WTC11 (cell line): ENCODE measurements at regions not wholly inside any gene's neighbourhood (a gene's known extent, or its start where the extent isn't known, plus 50 kb on each side); places are given as distances from the start of the nearest gene placed in this dataset.

ENCODE experiments used
- ATAC-seq: fragments of 200-7000 bp; cut with Tn5 transposase; 2 replicates; pipeline ENCODE4 v1.10.0; 2021; ENCODE audit warnings: mild to moderate bottlenecking, moderate library complexity
- CTCF ChIA-PET: fragments of 300-600 bp; sonication (Branson Sonifier 250); formaldehyde crosslinking; loops from one replicate; lab custom pipeline; 2021; ENCODE audit warnings: antibody characterized with exemption; lab: Charles Lee
- POLR2A ChIA-PET: fragments of 350-600 bp; sonication (Branson Sonifier 250); formaldehyde crosslinking; loops from one replicate; lab custom pipeline; 2021; ENCODE audit warnings: antibody characterized with exemption; lab: Charles Lee
- DNase-seq: peaks from one replicate; pipeline ENCODE4 v3.0.0; 2021; ENCODE audit warnings: low spot score
- H3K27ac Mint-ChIP-seq: 2 replicates; pipeline ENCODE4 v1.8.0; 2021; ENCODE audit warnings: mixed read lengths
- H3K27me3 Mint-ChIP-seq: 2 replicates; pipeline ENCODE4 v1.8.0; 2021; ENCODE audit warnings: low read depth, mild to moderate bottlenecking, moderate library complexity, mixed read lengths
- H3K36me3 Mint-ChIP-seq: 2 replicates; pipeline ENCODE4 v1.8.0; 2021; ENCODE audit warnings: mixed read lengths
- H3K4me1 Mint-ChIP-seq: 2 replicates; pipeline ENCODE4 v1.8.0; 2022; ENCODE audit warnings: mixed read lengths
- H3K4me3 Mint-ChIP-seq: 2 replicates; pipeline ENCODE4 v1.8.0; 2021; ENCODE audit warnings: mild to moderate bottlenecking, moderate library complexity, mixed read lengths
- H3K9me3 Mint-ChIP-seq: 2 replicates; pipeline ENCODE4 v1.8.0; 2021; ENCODE audit warnings: mixed read lengths
- ELF4 ChIP-seq: sonication (generic); formaldehyde crosslinking; IDR thresholded peaks from 2 replicates; pipeline ENCODE4 v1.8.1; 2022; ENCODE audit warnings: low read depth, mild to moderate bottlenecking, moderate library complexity, missing genetic modification reagents
- EMX1 ChIP-seq: fragments of 250-450 bp; sonication (Bioruptor Pico); IDR thresholded peaks from 2 replicates; pipeline ENCODE4 v1.8.0; 2021; ENCODE audit warnings: mild to moderate bottlenecking
- FOXP1 ChIP-seq: sonication (generic); formaldehyde crosslinking; IDR thresholded peaks from 2 replicates; pipeline ENCODE4 v1.8.0; 2022; ENCODE audit warnings: missing genetic modification reagents, mild to moderate bottlenecking, moderate library complexity, borderline replicate concordance
- JAZF1 ChIP-seq: fragments of 250-450 bp; sonication (Bioruptor Pico); IDR thresholded peaks from 2 replicates; pipeline ENCODE4 v1.9.0; 2021; ENCODE audit warnings: moderate library complexity, mild to moderate bottlenecking, inconsistent platforms
- KAT7 ChIP-seq: sonication (generic); formaldehyde crosslinking; IDR thresholded peaks from 2 replicates; pipeline ENCODE4 v1.8.1; 2023; ENCODE audit warnings: missing genetic modification reagents, mild to moderate bottlenecking, borderline replicate concordance
- NFATC4 ChIP-seq: fragments of 250-450 bp; sonication (Bioruptor Pico); IDR thresholded peaks from 2 replicates; pipeline ENCODE4 v1.9.0; 2021; ENCODE audit warnings: mild to moderate bottlenecking
- OVOL2 ChIP-seq: fragments of 250-450 bp; sonication (Bioruptor Pico); IDR thresholded peaks from 2 replicates; pipeline ENCODE4 v1.9.0; 2021; ENCODE audit warnings: mild to moderate bottlenecking, borderline replicate concordance
- PRRX2 ChIP-seq: fragments of 250-450 bp; sonication (Bioruptor Pico); IDR thresholded peaks from 2 replicates; pipeline ENCODE4 v1.8.0; 2021; ENCODE audit warnings: mild to moderate bottlenecking
- RORB ChIP-seq: fragments of 250-450 bp; sonication (Bioruptor Pico); IDR thresholded peaks from 2 replicates; pipeline ENCODE4 v1.9.0; 2021; ENCODE audit warnings: mild to moderate bottlenecking
- SMAD3 ChIP-seq: sonication (generic); formaldehyde crosslinking; IDR thresholded peaks from 2 replicates; pipeline ENCODE4 v1.8.0; 2022; ENCODE audit warnings: missing genetic modification reagents, mild to moderate bottlenecking, borderline replicate concordance
- ZNF219 ChIP-seq: sonication (generic); formaldehyde crosslinking; IDR thresholded peaks from 2 replicates; pipeline ENCODE4 v1.8.0; 2023; ENCODE audit warnings: missing genetic modification reagents, mild to moderate bottlenecking, borderline replicate concordance
- ZNF232 ChIP-seq: sonication (generic); formaldehyde crosslinking; IDR thresholded peaks from 2 replicates; pipeline ENCODE4 v1.8.0; 2022; ENCODE audit warnings: mild to moderate bottlenecking, missing genetic modification reagents
- ZNF416 ChIP-seq: fragments of 250-450 bp; sonication (Bioruptor Pico); IDR thresholded peaks from 2 replicates; pipeline ENCODE4 v1.9.0; 2021; ENCODE audit warnings: mild to moderate bottlenecking, inconsistent platforms
- ZNF423 ChIP-seq: fragments of 250-450 bp; sonication (Bioruptor Pico); IDR thresholded peaks from 2 replicates; pipeline ENCODE4 v2.1.2; 2022; ENCODE audit warnings: mild to moderate bottlenecking, moderate library complexity
- TF ChIP-seq, protein P1 (sequence below): sonication (generic); formaldehyde crosslinking; IDR thresholded peaks from 2 replicates; pipeline ENCODE4 v1.8.1; 2022; ENCODE audit warnings: missing genetic modification reagents, borderline replicate concordance
- TF ChIP-seq, protein P2 (sequence below): fragments of 200-600 bp; IDR thresholded peaks from 2 replicates; pipeline ENCODE4 v1.8.0; 2022; ENCODE audit warnings: antibody characterized with exemption
- TF ChIP-seq, protein P3 (sequence below): sonication (generic); formaldehyde crosslinking; IDR thresholded peaks from 2 replicates; pipeline ENCODE4 v1.8.1; 2022; ENCODE audit warnings: mild to moderate bottlenecking, moderate library complexity, missing genetic modification reagents
- TF ChIP-seq, protein P4 (sequence below): sonication (generic); formaldehyde crosslinking; IDR thresholded peaks from 2 replicates; pipeline ENCODE4 v1.8.0; 2022; ENCODE audit warnings: mild to moderate bottlenecking, missing genetic modification reagents
- TF ChIP-seq, protein P5 (sequence below): fragments of 250-450 bp; sonication (Bioruptor Pico); IDR thresholded peaks from 2 replicates; pipeline ENCODE4 v1.9.0; 2021; ENCODE audit warnings: moderate library complexity, mild to moderate bottlenecking, inconsistent platforms, borderline replicate concordance
- TF ChIP-seq, protein P6 (sequence below): sonication (generic); formaldehyde crosslinking; IDR thresholded peaks from 2 replicates; pipeline ENCODE4 v1.8.1; 2023; ENCODE audit warnings: mild to moderate bottlenecking, missing genetic modification reagents
- TF ChIP-seq, protein P7 (sequence below): sonication (generic); formaldehyde crosslinking; conservative IDR thresholded peaks from 2 replicates; pipeline ENCODE4 v1.8.1; 2022; ENCODE audit warnings: mild to moderate bottlenecking, missing genetic modification reagents
- TF ChIP-seq, protein P8 (sequence below): sonication (generic); formaldehyde crosslinking; IDR thresholded peaks from 2 replicates; pipeline ENCODE4 v1.8.1; 2022; ENCODE audit warnings: low read depth, mild to moderate bottlenecking, moderate library complexity, missing genetic modification reagents, borderline replicate concordance
- TF ChIP-seq, protein P9 (sequence below): sonication (generic); formaldehyde crosslinking; IDR thresholded peaks from 2 replicates; pipeline ENCODE4 v1.8.0; 2022; ENCODE audit warnings: missing genetic modification reagents

DNA sequence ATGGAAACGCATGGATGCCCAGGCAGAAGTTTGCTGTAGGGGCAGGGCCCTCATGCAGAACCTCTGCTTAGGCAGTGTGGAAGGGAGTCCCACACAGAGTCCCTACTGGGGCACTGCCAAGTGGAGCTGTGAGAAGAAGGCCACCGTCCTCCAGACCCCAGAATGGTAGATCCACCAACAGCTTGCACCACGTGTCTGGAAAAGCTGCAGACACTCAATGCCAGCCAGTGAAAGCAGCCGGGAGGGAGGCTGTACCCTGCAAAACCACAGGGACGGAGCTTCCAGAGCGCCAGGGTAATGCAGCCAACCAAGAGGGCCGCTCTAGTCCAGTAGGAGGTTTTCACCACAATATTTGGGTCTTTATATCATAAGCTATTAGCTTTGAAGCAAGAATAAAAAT lies 97.1 kb upstream of the IQSEC1 start:
- ChIA-PET POLR2A (no interaction called here), CTCF (no interaction called here)
- DNase-seq (no peak), ATAC-seq (no peak)
- Mint-ChIP-seq H3K4me3 (no peak overlapping the region), H3K36me3 (peaks cover 23% of the 10 kb centered on the region), H3K4me1 (peaks cover 23% of the 10 kb centered on the region), H3K27me3 (peaks cover 8% of the 10 kb centered on the region; the same call in 1 of the 2 replicates), H3K27ac (no peak overlapping the region), H3K9me3 (peaks cover 26% of the 10 kb centered on the region)
- TF ChIP-seq ZNF232 (CRISPR knock-in tag): no peak
- TF ChIP-seq, protein P1, sequence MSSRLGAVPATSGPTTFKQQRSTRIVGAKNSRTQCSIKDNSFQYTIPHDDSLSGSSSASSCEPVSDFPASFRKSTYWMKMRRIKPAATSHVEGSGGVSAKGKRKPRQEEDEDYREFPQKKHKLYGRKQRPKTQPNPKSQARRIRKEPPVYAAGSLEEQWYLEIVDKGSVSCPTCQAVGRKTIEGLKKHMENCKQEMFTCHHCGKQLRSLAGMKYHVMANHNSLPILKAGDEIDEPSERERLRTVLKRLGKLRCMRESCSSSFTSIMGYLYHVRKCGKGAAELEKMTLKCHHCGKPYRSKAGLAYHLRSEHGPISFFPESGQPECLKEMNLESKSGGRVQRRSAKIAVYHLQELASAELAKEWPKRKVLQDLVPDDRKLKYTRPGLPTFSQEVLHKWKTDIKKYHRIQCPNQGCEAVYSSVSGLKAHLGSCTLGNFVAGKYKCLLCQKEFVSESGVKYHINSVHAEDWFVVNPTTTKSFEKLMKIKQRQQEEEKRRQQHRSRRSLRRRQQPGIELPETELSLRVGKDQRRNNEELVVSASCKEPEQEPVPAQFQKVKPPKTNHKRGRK: no peak
- TF ChIP-seq, protein P2, sequence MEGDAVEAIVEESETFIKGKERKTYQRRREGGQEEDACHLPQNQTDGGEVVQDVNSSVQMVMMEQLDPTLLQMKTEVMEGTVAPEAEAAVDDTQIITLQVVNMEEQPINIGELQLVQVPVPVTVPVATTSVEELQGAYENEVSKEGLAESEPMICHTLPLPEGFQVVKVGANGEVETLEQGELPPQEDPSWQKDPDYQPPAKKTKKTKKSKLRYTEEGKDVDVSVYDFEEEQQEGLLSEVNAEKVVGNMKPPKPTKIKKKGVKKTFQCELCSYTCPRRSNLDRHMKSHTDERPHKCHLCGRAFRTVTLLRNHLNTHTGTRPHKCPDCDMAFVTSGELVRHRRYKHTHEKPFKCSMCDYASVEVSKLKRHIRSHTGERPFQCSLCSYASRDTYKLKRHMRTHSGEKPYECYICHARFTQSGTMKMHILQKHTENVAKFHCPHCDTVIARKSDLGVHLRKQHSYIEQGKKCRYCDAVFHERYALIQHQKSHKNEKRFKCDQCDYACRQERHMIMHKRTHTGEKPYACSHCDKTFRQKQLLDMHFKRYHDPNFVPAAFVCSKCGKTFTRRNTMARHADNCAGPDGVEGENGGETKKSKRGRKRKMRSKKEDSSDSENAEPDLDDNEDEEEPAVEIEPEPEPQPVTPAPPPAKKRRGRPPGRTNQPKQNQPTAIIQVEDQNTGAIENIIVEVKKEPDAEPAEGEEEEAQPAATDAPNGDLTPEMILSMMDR: no peak
- TF ChIP-seq KAT7 (CRISPR knock-in tag): no peak
- TF ChIP-seq, protein P3, sequence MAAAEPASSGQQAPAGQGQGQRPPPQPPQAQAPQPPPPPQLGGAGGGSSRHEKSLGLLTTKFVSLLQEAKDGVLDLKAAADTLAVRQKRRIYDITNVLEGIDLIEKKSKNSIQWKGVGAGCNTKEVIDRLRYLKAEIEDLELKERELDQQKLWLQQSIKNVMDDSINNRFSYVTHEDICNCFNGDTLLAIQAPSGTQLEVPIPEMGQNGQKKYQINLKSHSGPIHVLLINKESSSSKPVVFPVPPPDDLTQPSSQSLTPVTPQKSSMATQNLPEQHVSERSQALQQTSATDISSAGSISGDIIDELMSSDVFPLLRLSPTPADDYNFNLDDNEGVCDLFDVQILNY: no peak
- no peak for TF ChIP-seq NFATC4 (CRISPR knock-in tag)
- TF ChIP-seq JAZF1: no peak
- TF ChIP-seq ZNF219: no peak
- TF ChIP-seq, protein P4, sequence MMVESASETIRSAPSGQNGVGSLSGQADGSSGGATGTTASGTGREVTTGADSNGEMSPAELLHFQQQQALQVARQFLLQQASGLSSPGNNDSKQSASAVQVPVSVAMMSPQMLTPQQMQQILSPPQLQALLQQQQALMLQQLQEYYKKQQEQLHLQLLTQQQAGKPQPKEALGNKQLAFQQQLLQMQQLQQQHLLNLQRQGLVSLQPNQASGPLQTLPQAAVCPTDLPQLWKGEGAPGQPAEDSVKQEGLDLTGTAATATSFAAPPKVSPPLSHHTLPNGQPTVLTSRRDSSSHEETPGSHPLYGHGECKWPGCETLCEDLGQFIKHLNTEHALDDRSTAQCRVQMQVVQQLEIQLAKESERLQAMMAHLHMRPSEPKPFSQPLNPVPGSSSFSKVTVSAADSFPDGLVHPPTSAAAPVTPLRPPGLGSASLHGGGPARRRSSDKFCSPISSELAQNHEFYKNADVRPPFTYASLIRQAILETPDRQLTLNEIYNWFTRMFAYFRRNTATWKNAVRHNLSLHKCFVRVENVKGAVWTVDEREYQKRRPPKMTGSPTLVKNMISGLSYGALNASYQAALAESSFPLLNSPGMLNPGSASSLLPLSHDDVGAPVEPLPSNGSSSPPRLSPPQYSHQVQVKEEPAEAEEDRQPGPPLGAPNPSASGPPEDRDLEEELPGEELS (CRISPR knock-in tag): no peak
- TF ChIP-seq ELF4: no peak
- TF ChIP-seq, protein P5, sequence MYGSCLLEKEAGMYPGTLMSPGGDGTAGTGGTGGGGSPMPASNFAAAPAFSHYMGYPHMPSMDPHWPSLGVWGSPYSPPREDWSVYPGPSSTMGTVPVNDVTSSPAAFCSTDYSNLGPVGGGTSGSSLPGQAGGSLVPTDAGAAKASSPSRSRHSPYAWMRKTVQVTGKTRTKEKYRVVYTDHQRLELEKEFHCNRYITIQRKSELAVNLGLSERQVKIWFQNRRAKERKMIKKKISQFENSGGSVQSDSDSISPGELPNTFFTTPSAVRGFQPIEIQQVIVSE (CRISPR knock-in tag): no peak
- TF ChIP-seq ZNF416 (CRISPR knock-in tag): no peak
- TF ChIP-seq, protein P6, sequence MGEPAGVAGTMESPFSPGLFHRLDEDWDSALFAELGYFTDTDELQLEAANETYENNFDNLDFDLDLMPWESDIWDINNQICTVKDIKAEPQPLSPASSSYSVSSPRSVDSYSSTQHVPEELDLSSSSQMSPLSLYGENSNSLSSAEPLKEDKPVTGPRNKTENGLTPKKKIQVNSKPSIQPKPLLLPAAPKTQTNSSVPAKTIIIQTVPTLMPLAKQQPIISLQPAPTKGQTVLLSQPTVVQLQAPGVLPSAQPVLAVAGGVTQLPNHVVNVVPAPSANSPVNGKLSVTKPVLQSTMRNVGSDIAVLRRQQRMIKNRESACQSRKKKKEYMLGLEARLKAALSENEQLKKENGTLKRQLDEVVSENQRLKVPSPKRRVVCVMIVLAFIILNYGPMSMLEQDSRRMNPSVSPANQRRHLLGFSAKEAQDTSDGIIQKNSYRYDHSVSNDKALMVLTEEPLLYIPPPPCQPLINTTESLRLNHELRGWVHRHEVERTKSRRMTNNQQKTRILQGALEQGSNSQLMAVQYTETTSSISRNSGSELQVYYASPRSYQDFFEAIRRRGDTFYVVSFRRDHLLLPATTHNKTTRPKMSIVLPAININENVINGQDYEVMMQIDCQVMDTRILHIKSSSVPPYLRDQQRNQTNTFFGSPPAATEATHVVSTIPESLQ (CRISPR knock-in tag): no peak
- TF ChIP-seq, protein P7, sequence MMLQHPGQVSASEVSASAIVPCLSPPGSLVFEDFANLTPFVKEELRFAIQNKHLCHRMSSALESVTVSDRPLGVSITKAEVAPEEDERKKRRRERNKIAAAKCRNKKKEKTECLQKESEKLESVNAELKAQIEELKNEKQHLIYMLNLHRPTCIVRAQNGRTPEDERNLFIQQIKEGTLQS (CRISPR knock-in tag): no peak
- no peak for TF ChIP-seq ZNF423 (CRISPR knock-in tag)
- no peak for TF ChIP-seq PRRX2 (CRISPR knock-in tag)
- TF ChIP-seq OVOL2: no peak
- TF ChIP-seq SMAD3: no peak

DNA sequence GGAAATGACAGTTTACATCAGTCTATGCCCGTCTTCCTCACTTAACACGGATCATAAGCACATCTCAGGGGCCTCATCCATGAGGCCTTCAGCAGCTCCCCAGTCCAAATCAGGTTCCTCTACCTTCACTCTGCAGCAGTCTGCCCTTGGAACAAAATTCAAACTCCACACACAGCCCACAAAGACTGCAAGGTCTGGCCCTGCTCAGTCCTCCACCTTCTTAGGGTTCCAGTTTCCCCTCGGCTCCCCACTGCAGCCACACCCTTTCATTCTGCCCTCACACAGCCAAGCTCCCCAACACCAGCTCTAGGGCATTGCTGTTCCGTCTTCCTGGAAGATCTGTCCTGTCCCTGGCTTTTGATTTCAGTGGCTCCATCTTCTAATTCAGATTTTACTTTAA lies 95.2 kb upstream of the IQSEC1 start:
- Mint-ChIP-seq H3K4me1 (peaks cover 38% of the 10 kb centered on the region), H3K9me3 (peaks cover 26% of the 10 kb centered on the region), H3K36me3 (peaks cover 23% of the 10 kb centered on the region), H3K27me3 (peaks cover 8% of the 10 kb centered on the region; the same call in 1 of the 2 replicates), H3K27ac (no peak overlapping the region), H3K4me3 (no peak overlapping the region)
- ChIA-PET CTCF (interaction anchor here (1.3 kb wide), 2 partner anchors 23 to 76 kb away, joined by 3 to 6 read pairs; no protein-coding TSS in a partner anchor), POLR2A (no interaction called here)
- ATAC-seq (no peak), DNase-seq (no peak)
- TF ChIP-seq RORB (CRISPR knock-in tag): no peak
- TF ChIP-seq, protein P8, sequence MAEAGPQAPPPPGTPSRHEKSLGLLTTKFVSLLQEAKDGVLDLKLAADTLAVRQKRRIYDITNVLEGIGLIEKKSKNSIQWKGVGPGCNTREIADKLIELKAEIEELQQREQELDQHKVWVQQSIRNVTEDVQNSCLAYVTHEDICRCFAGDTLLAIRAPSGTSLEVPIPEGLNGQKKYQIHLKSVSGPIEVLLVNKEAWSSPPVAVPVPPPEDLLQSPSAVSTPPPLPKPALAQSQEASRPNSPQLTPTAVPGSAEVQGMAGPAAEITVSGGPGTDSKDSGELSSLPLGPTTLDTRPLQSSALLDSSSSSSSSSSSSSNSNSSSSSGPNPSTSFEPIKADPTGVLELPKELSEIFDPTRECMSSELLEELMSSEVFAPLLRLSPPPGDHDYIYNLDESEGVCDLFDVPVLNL (CRISPR knock-in tag): no peak
- TF ChIP-seq FOXP1: no peak
- no peak for TF ChIP-seq EMX1 (CRISPR knock-in tag)
- TF ChIP-seq, protein P9, sequence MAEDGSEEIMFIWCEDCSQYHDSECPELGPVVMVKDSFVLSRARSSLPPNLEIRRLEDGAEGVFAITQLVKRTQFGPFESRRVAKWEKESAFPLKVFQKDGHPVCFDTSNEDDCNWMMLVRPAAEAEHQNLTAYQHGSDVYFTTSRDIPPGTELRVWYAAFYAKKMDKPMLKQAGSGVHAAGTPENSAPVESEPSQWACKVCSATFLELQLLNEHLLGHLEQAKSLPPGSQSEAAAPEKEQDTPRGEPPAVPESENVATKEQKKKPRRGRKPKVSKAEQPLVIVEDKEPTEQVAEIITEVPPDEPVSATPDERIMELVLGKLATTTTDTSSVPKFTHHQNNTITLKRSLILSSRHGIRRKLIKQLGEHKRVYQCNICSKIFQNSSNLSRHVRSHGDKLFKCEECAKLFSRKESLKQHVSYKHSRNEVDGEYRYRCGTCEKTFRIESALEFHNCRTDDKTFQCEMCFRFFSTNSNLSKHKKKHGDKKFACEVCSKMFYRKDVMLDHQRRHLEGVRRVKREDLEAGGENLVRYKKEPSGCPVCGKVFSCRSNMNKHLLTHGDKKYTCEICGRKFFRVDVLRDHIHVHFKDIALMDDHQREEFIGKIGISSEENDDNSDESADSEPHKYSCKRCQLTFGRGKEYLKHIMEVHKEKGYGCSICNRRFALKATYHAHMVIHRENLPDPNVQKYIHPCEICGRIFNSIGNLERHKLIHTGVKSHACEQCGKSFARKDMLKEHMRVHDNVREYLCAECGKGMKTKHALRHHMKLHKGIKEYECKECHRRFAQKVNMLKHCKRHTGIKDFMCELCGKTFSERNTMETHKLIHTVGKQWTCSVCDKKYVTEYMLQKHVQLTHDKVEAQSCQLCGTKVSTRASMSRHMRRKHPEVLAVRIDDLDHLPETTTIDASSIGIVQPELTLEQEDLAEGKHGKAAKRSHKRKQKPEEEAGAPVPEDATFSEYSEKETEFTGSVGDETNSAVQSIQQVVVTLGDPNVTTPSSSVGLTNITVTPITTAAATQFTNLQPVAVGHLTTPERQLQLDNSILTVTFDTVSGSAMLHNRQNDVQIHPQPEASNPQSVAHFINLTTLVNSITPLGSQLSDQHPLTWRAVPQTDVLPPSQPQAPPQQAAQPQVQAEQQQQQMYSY (CRISPR knock-in tag): no peak
